Anterior cingulate cortex (tissue), 58 donors: ENCODE measurements at regions not wholly inside any gene's neighbourhood (a gene's known extent, or its start where the extent isn't known, plus 50 kb on each side); places are given as distances from the start of the nearest gene placed in this dataset.
A peak's percentile ranks its signal among the peaks of the same experiment; 100 is the strongest.
"Not testable (repeated sequence)": the region's sequence is repeated elsewhere in the genome, so short reads cannot be mapped to it uniquely, and the experiment has no call there.

Experiments
- DNase-seq, 58 donors: peaks; one replicate each; lab custom pipeline; 2025; lab: John Stamatoyannopoulos, UW

GRCh38 chr4:120317713-120318112 lies 251.1 kb upstream of the MAD2L1 start:
- no peak for DNase-seq

GRCh38 chr4:120316416-120316815 lies 249.8 kb upstream of the MAD2L1 start:
- no peak for DNase-seq

GRCh38 chr4:120314969-120315368 lies 248.3 kb upstream of the MAD2L1 start:
- DNase-seq, result no peak

GRCh38 chr4:120304801-120305200 lies 238.2 kb upstream of the MAD2L1 start:
- DNase-seq, result no peak

GRCh38 chr4:120299631-120300030 lies 233.0 kb upstream of the MAD2L1 start:
- no peak for DNase-seq

- no peak for DNase-seq
Measured at GRCh38 chr4:120293341-120293740, 226.7 kb upstream of the MAD2L1 start.

GRCh38 chr4:120291541-120291940 lies 224.9 kb upstream of the MAD2L1 start:
- DNase-seq, result no peak

- no peak for DNase-seq
Measured at GRCh38 chr4:120290553-120290952, 223.9 kb upstream of the MAD2L1 start.

- no peak for DNase-seq
Measured at GRCh38 chr4:120286813-120287212, 220.2 kb upstream of the MAD2L1 start.

GRCh38 chr4:120281581-120281980 lies 214.9 kb upstream of the MAD2L1 start:
- no peak for DNase-seq

- peak in 2 of 58 donors; percentile 0 to 2 for DNase-seq
Measured at GRCh38 chr4:120277391-120277790, 210.7 kb upstream of the MAD2L1 start.

GRCh38 chr4:120266602-120267001 lies 200.0 kb upstream of the MAD2L1 start:
- DNase-seq, result no peak

- no peak for DNase-seq
Measured at GRCh38 chr4:120263618-120264017, 197.0 kb upstream of the MAD2L1 start.

- DNase-seq, result no peak
Measured at GRCh38 chr4:120261117-120261516, 194.5 kb upstream of the MAD2L1 start.

- not testable (repeated sequence) for DNase-seq
Measured at GRCh38 chr4:120256112-120256775, 189.6 kb upstream of the MAD2L1 start.

GRCh38 chr4:120238277-120238973 lies 171.8 kb upstream of the MAD2L1 start:
- DNase-seq, result no peak

- no peak for DNase-seq
Measured at GRCh38 chr4:120236873-120237272, 170.2 kb upstream of the MAD2L1 start.

GRCh38 chr4:120232050-120232449 lies 165.4 kb upstream of the MAD2L1 start:
- no peak for DNase-seq

GRCh38 chr4:120228086-120228485 lies 161.4 kb upstream of the MAD2L1 start:
- no peak for DNase-seq

- no peak for DNase-seq
Measured at GRCh38 chr4:120227554-120227953, 160.9 kb upstream of the MAD2L1 start.

GRCh38 chr4:120225527-120225926 lies 158.9 kb upstream of the MAD2L1 start:
- no peak for DNase-seq

GRCh38 chr4:120218981-120219380 lies 152.3 kb upstream of the MAD2L1 start:
- no peak for DNase-seq
